GM18508 (cell line): ENCODE measurements at regions not wholly inside any gene's neighbourhood (a gene's known extent, or its start where the extent isn't known, plus 50 kb on each side); places are given as distances from the start of the nearest gene placed in this dataset.
"Not testable (repeated sequence)": the region's sequence is repeated elsewhere in the genome, so short reads cannot be mapped to it uniquely, and the experiment has no call there.

Experiments
- ATAC-seq: cut with Tn5 transposase; IDR thresholded peaks from one replicate; pipeline ENCODE4 v1.9.1; 2021; ENCODE audit warnings: moderate number of reproducible peaks; ENCODE audit not compliant: insufficient read depth, unreplicated experiment

DNA sequence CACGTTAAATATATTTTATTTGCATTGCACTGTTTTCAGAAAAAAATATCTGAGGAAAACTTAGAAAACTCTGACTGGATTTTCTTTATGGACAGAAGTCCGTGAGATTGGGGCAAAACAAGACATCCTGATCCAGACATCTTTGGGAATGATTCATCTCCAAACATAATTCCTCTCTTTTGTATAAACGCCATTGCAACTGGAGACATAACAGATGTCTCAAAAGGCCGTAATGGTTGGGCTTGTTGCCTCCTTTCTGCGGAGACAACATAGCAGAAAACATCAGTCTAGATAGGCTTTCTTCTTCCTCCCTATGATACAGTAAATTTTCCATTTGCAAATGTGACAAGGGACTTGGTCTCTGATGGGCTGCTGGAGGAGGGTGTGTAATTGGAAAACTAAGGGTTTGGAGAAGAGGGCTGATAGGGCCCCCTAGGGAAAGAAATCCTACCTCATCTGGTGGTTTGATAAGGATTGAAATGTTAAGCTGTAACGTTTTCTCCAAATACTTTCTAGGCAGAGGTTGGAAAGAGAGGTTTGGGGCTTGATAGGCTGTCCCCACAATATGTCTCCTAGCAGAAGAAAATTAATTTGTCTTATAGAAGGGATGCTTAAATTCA, 631.5 kb upstream of the ST8SIA4 start:
- no peak for ATAC-seq

DNA sequence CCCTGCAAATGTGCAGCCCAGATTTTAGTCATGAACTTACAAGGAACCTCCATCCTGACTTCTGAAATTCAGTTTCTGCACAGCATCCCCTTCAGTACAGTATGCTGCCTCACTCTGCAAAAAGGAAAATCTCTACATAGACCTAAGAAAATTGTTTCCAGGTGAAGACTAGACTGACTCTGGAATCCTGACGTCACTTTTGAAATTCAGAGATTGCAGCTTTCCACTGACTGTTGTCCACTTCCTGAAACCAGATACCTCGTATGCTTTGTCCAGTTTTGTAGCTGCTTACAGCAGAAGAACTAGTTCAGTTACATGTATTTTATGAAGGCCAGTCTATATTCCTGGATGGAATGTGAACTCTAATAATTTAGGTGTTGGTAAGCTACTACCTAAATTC, 629.3 kb upstream of the ST8SIA4 start:
- ATAC-seq, result no peak

DNA sequence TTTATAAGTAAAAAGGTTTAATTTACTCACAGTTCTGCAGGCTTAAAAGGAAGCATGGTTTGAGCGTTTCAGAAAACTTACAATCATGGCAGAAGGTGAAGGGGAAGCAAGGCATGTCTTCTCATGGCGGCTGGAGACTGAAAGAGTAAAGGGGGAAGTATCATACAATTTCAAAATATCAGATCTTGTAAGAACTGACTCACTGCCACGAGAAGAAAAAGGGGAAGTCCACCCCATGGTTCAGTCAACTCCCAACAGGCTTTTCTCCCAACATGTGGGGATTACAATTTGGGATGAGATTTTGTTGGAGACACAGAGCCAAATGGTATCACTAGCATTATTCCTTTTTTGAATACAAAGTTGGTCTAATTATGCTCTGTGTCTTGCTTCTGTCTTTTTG, 627.9 kb upstream of the ST8SIA4 start:
- no peak for ATAC-seq

GRCh38 chr5:101529094-101529493, 626.0 kb upstream of the ST8SIA4 start:
- ATAC-seq, result not testable (repeated sequence)

DNA sequence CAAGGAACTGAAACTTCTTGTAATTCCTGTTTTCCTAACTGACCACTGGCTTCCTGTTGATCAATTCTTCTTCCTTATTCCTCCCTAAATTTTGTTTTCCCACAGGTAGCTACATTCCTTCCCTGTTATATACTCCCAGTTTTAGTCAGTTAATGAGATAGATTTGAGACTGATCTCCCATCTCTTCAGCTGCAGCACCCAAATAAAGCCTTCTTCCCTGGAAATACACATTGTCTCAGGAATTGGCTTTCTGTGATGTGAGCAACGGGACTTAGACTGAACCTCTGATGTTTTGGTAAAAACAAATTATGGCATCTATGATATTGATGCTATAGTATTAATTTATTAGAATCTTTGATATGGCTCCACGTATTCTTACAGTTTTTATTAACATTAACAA, 617.3 kb upstream of the ST8SIA4 start:
- no peak for ATAC-seq

DNA sequence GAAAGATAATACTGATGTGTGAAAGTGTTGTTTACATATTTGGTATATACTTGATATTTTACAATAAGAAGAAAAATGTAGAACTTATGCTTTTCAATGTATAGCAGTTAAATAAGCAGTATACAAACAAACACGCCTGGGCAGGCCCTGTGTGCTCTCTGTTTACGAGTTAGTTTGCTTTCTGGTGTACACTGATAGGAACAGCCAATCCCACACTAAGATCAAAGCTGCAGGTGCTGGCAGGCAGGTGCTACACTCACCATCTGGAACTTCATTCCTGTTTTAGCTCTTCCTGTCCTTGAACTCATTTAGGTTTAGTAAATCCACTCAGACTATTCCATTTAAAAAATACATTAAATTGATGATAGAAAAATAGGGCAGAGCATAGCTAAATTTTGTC, 614.7 kb upstream of the ST8SIA4 start:
- no peak for ATAC-seq

DNA sequence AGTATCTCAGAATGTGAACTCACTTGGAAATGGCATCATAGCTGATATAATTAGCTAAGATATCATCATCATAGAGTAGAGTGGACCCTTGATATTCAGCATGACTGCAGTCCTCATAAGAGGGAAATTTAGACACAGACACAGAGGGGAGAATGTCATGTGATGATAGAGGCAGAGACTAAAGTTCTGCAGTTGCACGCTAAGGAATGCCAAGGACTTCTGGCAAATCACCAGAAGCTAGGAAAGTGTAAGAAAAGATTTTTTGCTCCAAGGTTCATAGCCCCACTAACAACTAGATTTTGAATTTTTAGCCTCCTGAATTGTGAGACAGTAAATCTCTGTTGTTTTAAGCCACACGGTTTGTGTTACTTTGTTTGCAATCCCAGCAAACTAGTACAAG, 612.6 kb upstream of the ST8SIA4 start:
- ATAC-seq, result no peak

DNA sequence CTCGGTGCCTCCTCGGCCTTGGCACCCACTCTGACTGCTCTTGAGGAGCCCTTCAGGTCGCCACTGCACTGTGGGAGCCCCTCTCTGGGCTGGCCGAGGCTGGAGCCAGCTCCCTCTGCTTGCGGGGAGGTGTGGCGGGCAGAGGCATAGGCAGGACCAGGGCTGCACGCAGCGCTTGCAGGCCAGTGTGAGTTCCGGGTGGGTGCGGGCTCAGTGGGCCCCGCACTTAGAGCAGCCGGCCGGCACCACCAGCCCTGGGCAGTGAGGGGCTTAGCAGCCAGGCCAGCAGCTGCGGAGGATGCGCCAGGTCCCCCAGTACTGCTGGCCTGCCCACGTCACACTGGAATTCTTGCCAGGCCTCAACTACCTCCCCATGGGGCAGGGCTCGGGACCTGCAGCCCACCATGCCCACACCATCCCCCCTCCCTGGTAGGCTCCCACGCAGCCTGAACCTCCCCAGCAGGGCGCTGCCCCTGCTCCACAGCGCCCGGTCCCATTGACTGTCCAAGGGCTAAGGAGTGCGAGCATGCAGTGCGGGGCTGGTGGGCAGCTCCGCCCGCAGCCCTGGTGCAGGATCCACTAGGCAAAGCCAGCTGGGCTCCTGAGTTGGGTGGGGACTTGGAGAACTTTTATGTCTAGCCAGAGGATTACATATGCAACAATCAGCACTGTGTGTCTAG, 602.9 kb upstream of the ST8SIA4 start:
- no peak for ATAC-seq

GRCh38 chr5:101482931-101483330, 579.8 kb upstream of the ST8SIA4 start:
- no peak for ATAC-seq

DNA sequence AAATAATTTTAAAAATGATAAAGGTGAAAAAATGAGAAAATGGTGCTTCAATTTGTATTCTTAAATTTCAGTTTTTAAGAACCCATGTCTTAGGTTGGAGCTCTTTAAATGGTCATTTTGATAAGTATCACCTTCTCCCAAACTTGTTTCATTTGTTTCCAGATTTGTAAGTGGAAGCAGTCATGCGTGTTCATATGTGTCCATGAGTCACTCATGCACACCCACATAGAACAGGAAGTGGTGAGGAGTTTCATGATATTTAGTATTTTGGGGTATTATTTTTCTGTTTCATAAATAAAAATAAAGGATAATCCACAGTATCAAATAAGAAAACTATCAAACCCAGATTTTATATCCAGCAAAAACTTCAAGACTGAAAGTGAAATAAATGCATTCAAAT, 570.4 kb upstream of the ST8SIA4 start:
- no peak for ATAC-seq

DNA sequence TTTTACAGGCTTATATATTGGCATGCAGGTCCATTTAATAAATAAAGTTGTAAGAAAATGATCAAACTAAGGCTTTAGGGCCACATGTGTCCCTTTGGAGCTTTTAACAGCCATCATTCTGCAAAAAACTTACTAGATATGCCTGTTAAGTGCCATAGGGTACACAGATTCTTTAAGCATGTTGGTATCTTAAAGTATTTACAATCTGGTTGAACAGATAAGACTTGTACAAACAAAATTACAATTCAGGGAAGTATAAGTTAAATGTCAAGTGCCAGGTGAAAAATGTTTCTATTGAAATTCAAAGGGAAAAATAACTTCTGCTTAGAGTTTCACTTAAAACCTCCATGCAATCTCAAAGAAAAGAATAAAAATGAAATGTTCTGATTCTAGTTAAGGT, 558.4 kb upstream of the ST8SIA4 start:
- ATAC-seq, result no peak

DNA sequence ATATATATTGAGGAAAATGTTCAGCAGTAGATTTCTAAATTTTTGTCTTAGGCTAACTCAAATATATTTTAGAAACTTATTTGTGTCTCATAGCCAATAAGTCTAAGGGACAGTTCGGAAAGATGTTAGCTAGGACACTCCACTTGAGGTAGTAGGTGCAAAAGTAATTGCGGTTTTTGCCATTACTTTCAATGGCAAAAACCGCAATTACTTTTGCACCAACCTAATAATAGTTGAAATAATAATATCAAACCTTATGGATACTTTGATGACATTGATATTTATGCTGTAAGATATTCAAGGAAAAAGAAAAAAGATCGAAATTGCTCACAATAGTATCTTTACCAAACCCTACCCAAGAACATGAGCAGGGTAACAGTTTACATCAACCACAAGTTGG, 555.5 kb upstream of the ST8SIA4 start:
- ATAC-seq, result no peak

GRCh38 chr5:101455851-101456250, 552.8 kb upstream of the ST8SIA4 start:
- no peak for ATAC-seq

GRCh38 chr5:101455048-101455447, 552.0 kb upstream of the ST8SIA4 start:
- ATAC-seq, result no peak

DNA sequence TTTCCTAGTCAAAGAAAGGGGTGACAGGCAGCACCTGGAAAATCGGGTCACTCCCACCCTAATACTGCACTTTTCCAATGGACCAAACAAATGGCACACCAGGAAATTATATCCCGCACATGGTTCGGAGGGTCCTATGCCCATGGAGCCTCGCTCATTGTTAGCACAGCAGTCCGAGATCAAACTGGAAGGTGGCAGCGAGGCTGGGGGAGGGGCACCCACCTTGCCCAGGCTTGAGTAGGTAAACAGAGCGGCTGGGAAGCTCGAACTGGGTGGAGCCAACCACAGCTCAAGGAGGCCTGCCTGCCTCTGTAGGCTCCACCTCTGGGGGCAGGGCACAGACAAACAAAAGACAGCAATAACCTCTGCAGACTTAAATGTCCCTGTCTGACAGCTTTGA, 539.2 kb upstream of the ST8SIA4 start:
- ATAC-seq, result not testable (repeated sequence)

DNA sequence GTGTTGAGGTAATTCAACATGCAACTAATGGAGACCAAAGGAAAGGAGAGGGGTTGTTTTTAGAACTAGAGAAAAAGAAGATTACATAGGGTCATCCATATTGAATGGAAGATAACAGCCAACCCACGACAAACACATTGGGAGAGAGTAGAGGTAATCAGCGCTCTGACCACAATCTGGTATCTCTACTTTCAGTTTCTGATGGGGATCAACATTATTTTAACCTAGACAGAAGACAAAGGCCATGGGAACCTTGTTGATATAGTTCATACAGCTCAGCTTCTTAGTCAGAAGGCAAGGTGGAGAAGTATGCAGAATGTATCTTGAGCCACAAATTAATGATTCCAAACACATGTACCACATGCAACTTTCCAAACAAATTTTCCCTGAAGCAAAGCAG, 537.1 kb upstream of the ST8SIA4 start:
- no peak for ATAC-seq

DNA sequence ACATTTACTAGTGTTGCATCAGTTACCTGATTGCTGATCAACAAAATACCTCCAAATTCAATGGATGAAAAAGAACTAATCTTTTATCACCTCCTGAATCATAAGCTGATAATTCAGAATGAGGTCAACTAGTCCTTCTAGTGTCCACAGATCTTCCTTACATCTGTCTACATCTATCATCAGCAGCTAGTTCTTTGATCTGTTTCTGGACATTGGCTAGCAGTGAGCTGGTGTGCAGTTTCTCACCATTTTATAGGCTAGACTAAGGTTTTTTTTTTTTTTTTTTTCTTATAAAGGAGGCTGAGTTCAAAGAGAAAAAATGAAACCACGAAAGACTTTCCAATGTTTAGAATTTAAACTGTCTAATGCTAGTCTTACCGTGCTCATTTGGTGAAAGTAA, 534.3 kb upstream of the ST8SIA4 start:
- ATAC-seq, result no peak

DNA sequence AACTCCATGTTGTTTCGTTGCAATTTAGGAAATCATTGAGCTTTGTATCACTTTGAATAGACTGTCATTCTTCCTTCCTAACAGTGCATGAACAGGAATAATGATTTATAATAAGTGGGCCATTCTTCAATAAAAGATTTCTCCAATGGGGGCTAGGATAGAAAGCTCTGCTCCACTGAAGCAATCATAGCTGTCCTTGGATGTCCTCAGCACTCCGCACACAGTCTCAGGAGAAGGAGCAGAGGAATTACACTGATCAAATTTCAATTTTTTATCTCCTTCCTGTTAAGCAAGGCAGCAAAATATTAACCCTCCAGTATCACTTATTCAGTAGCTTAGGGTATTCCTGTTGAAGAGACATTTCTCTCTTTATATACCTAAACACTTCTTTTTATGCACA, 532.7 kb upstream of the ST8SIA4 start:
- no peak for ATAC-seq

DNA sequence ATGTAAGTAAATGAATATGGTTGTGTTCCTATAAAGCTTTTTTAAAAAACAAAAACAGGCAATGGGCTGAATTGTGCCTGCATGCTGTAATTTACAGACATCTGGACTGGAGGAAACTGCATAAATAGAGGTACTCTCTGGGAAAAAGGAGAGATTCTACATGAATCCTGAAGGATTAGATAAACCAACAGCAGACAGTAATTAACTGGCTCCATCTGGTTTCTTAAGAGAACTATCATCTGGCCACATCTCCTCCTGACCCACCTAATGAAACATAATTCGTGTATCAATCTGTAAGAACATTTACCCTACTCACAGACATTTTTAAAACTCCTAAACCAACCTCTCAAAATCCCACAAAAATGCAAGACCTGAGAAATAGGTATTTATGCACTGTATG, 528.1 kb upstream of the ST8SIA4 start:
- ATAC-seq, result no peak

GRCh38 chr5:101430551-101430950, 527.5 kb upstream of the ST8SIA4 start:
- no peak for ATAC-seq

DNA sequence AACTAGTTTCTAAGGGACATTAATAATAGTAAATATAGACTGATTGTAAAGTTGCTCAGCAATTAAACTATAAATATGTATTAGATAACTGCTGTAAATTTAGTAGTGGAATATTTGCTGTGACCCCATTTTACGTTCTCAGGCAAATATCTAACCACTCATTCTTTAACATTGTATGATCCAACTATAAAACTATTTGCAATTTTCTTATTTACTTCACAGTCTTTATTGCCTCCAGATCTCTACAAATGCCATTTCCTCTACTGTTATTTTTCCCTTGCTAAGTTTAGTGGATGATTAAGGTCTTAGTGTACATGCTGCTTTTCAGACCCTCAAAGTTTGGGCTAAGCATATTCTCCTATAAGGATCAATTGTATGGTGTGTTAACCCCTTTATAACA, 526.2 kb upstream of the ST8SIA4 start:
- ATAC-seq, result no peak

DNA sequence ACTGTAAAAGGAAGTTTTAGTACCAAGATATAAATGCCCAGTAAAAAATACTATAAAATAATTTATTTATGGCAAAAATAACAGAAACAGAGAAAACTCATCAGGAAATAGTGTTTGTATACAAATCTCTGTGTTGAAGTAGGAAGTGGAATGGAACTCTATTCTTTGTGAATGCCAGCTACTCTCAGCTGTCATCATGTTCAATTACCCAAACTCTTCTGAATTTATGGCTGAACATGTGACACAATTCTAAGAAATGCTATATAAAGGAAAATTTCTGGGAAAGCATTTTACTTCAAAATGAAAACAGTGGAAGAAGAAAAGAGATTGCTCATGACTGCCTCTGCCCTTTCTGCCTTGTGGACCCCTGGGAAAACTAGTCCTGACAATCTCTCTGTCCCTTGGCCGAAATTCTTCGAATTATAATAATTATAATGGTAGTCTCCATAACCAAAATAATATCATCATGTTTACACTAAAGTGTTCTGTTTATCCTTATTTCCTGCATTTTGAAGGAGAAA, 522.3 kb upstream of the ST8SIA4 start:
- no peak for ATAC-seq
